HG02973 (cell line): ENCODE measurements at regions not wholly inside any gene's neighbourhood (a gene's known extent, or its start where the extent isn't known, plus 50 kb on each side); places are given as distances from the start of the nearest gene placed in this dataset.
A peak's percentile ranks its signal among the peaks of the same experiment; 100 is the strongest.

ENCODE experiments used
- ATAC-seq: cut with Tn5 transposase; IDR thresholded peaks from one replicate; pipeline ENCODE4 v1.9.1; 2021; ENCODE audit warnings: moderate library complexity; ENCODE audit not compliant: unreplicated experiment

GRCh38 chr18:27411013-27411412 is 225.9 kb upstream of the CHST9 start:
- ATAC-seq, result no peak

- ATAC-seq, result no peak
These were observed 219.7 kb upstream of the CHST9 start for GRCh38 chr18:27404855-27405254.

DNA sequence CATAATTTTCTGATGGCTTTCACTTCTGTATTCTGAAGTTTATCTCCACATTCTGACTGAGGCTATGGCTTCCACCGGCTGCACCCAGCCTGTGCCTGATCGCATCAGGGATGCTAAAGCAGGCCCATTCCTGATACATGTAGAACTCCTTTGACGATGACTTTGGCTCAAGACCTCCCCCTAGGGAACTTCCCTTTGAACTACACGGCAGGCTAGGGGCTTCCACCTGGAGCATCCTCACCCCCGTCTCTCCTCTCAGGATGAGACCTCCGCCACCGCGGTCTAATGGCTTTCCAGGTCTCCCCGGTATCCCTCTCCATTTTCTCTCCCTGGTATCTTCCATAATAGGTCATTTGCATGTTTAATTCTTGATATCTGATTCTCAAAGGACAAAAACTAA is 214.9 kb upstream of the CHST9 start:
- ATAC-seq, result no peak

- ATAC-seq, result no peak
These were observed 210.6 kb upstream of the CHST9 start for GRCh38 chr18:27395752-27396151.

- ATAC-seq, result no peak
These were observed 209.6 kb upstream of the CHST9 start for GRCh38 chr18:27394687-27395086.

- ATAC-seq, result no peak
These were observed 197.6 kb upstream of the CHST9 start for GRCh38 chr18:27382567-27383216.

DNA sequence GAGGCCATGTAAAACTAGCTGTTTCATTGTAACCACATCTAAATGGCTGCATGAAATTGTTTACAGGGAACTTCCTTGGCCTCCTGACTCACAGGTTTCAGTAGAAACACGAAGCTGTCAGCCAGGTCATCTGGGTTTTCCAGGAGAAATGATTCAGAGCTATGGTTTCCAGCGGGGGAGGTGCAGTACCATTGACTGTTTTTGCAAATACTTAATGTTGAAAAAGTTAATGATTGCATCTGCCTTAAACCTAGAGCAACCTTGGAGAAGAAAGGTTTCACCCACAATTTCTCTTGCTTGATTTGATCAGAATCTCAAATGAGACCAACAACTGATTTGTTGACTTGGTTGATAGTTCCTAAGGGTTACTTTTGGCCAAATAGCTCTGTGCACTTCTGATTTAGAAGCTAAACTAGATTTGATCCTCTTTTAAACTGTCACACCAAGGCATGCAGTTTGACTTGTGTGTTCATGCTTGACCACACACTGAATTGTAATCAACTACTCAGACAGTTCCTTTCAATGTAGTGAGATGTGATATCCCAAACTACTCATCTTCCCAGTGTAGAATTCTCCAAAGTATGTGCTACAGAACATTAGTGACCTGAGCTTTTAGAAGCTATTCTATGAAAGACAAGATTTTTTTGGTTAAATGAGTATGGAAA is 193.5 kb upstream of the CHST9 start:
- ATAC-seq, result peak; percentile 54

DNA sequence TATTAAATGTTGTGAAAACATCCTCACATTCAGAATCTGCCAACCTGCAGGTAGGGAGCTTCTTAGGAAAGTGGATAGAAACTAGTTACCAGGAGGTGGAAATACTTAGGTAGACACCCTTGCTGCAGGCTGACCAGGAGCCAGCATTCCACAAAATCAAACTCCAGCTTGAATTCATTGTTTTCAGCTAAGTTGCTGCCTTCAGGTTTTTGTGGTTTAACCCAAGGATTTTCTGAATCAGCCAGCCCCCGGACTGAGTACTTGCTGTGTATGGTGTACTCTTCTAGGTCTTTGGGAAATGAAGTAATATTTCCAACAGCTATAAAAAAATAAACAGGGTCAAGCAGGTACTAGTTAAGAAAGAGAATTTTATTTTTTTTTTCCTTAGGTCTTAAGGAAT is 192.1 kb upstream of the CHST9 start:
- no peak for ATAC-seq

GRCh38 chr18:27372386-27372785 is 187.3 kb upstream of the CHST9 start:
- no peak for ATAC-seq

DNA sequence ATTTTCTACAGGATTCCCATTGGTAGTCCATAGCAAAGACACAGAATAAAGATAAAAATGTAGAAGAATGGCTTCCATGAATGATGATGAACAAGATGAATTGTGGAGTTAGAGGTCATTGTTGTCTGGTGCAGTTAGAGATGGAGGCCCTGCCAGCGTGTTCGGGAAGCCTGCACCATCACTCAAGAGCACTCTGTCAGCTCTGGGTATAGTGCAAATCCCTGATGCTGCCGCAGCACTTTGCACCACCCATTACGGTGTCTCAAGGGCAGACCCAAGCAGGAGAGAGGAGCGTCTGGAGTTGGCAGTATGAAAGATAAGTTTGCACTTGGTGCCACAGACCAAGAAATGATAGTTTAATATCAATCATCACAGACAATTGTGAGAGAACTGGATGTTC is 181.6 kb upstream of the CHST9 start:
- no peak for ATAC-seq

DNA sequence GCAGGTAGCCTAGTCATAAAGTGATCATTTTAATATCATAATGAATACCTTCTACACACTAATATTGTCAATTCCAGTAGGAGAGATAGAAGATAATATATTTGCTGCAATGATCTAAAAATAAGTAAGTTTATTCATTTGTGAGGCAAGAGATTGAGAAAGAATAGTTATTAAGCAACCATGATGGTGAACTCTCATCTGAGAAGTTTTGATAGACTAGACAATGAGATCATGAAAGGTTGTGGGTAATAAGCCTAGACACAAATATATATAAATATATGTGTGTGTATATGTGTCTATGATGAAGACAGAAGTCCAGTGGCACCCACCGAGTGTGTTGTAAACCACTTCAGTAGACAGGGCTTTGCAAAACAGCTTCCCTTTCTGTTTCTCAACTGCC is 181.0 kb upstream of the CHST9 start:
- no peak for ATAC-seq

- no peak for ATAC-seq
These were observed 178.8 kb upstream of the CHST9 start for GRCh38 chr18:27363872-27364271.

DNA sequence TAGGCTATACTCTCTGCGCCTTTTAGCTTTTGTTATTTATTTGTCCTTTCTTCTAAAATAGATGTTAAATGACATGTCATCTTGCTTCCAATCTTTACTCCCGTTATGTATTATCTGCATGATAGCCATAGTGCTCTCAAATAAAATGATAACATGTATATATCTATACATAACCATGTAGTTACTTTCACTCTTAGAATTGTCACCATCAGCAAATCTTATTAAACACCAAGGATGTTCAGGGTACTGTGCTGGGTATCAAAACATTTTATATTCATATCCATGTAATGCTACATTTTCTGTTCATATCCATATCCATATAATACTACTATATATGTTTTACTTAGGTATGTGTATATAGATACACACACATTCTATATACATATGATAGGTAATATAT is 176.4 kb upstream of the CHST9 start:
- no peak for ATAC-seq

GRCh38 chr18:27355308-27355707 is 170.2 kb upstream of the CHST9 start:
- no peak for ATAC-seq

DNA sequence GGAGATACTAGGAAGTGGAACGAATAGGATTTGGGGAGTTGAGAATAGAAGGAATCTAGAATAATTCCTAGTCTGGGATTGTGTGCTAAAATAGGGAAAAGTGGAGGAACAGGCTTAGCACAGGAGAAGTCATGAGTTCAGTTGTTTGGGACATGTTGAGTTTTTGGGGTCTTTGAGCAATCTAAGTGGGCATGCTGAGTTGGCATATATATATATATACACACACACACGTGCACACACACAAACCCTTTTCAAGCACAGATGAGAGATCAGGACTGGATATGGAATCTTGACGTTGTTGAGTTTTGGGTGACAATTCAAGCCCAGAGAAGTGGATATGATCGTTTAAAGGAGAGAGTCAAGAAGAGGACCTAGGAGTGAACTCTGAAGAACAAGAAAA is 168.2 kb upstream of the CHST9 start:
- ATAC-seq, result no peak

DNA sequence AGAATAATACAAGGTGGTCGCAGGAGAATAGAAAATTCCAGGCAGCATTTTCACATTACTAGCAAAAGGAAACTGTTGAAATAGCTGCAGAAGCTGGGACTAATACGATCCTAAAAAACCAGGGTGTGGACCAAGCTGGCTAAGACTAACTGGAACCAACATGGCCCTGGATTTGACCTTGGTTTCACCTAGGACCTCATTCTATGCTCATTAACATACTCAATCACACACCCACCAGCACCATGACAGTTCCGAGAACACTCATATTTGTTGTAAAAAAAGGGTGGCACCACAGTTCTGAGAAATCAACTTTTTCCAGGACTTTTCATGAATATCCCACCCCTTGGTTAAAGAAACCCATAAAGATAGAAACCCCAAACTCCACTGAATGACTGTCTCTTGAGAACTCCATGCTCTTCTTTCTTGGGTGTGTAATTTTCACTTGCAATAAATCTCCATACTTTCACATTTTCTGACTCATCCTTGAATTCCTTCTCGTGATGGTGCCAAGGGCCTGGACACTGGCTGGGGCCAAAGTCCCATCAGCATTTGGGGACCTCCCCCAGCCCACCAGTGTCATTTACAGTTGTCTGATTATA is 164.3 kb upstream of the CHST9 start:
- no peak for ATAC-seq

DNA sequence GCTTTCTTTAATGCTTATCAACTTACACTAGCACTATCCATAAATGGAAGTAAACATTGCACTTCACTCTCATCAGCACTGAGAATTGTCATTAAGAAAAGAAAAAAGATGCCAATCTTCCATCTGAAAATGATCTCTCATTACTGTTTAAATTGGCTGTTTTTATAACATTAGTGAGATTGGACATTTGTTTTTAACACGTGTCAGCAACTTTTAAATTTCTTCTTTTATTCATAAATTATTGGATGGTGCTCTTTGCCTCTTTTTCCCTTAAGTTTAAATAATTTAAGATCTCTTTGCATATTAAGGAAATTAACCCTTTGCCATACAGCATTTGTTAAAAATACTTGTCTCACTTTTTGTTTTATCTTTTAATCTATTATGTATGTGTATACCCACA is 146.5 kb upstream of the CHST9 start:
- ATAC-seq, result no peak

DNA sequence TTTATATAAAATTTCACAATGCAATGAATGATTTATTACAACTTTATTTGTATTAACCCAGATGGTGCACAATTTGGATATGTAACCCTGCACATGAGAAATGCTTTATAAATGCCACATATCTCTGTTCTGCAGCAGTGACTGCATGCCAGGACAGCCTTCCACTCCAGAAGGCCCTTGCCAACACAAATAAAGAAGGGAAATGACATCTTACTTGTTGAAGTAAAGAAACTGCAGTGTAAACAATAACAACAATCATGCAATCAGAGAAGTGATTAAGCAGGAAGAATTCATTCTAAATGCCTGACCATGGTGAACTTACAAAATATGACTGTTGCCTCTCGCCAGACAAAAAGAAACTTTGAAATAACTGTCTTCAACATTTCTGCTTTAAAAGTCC is 129.9 kb upstream of the CHST9 start:
- no peak for ATAC-seq

DNA sequence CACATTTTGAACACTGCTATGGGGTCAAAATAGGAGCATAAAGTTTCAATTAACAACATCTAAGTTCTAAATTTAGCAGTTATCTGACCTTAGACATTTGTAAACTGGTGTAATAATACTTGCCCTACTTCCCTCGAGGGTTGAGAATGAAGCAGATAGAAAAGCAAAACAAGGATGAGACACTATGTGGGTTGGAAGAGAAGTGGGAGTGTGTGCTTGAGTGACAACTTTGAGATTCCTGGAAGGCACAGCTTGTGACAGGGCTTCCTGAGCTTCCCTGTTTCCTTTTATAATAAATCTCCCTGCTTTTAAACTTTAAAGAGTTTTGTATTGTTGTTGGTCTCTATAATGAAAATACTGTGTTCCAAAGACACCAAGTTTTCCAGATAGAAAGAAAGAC is 128.6 kb upstream of the CHST9 start:
- ATAC-seq, result no peak

DNA sequence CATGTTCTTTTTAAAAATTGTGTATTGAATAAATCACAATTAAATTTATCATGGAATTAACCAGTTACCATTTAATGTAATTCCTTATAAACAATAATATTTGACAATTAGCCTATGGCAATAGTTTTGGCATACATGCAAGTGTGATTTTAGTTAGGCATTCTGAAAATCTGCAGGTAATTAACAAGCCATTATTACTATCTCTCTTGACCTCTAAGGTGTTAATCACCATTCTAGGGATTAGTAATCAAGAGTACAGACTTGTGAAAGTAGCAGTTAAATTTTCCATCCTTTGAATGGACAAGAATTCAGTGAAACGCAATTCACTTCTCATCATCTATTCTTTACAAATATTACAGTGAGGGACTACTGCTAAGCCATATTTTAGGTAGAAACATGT is 127.7 kb upstream of the CHST9 start:
- ATAC-seq, result no peak

- no peak for ATAC-seq
These were observed 127.0 kb upstream of the CHST9 start for GRCh38 chr18:27312153-27312552.

GRCh38 chr18:27311114-27311513 is 126.0 kb upstream of the CHST9 start:
- ATAC-seq, result no peak
